ENCODE measurements at regions not wholly inside any gene's neighbourhood (a gene's known extent, or its start where the extent isn't known, plus 50 kb on each side); places are given as distances from the start of the nearest gene placed in this dataset.

DNA sequence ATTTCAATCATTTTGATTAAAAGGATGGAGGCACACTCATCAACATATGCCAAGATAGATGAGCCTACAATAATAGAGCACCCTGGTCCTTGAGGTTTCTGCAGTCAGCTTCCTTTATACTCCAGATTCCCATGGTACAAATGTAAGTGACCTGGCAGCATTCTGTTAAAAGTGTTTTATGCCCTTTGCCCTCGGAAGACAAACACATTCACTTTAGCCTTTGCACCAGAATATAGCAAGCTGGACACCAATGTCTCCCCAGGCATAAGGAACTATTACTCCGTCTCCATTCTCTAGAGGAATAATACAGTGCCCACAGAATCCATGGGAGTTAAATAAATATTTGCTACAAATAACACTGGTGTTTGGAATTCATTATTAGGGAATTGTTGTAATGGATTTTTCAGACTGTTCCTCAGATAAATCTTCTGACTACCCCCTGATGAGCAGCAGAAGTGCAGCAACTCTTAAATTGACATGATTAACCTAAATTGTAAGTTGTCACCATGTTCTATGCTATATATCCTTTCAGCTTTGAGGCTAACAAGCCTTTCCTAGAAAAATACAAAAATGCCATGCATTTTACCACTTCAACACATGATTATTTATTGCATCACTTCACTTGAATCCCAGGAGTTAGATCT lies 340.2 kb downstream of the TBC1D32 start:
- DNase-seq (ENCODE audit: low read depth): no peak
- Histone ChIP-seq H3K4me3 (ENCODE audit: low read depth, low read length) (no peak overlapping the region), H3K27me3 (ENCODE audit: control insufficient read depth, insufficient read depth, low read length) (no peaks in the 10 kb centered on the region), H3K36me3 (ENCODE audit: control insufficient read depth, insufficient read depth, low read length) (no peaks in the 10 kb centered on the region)
- TF ChIP-seq, protein P1, sequence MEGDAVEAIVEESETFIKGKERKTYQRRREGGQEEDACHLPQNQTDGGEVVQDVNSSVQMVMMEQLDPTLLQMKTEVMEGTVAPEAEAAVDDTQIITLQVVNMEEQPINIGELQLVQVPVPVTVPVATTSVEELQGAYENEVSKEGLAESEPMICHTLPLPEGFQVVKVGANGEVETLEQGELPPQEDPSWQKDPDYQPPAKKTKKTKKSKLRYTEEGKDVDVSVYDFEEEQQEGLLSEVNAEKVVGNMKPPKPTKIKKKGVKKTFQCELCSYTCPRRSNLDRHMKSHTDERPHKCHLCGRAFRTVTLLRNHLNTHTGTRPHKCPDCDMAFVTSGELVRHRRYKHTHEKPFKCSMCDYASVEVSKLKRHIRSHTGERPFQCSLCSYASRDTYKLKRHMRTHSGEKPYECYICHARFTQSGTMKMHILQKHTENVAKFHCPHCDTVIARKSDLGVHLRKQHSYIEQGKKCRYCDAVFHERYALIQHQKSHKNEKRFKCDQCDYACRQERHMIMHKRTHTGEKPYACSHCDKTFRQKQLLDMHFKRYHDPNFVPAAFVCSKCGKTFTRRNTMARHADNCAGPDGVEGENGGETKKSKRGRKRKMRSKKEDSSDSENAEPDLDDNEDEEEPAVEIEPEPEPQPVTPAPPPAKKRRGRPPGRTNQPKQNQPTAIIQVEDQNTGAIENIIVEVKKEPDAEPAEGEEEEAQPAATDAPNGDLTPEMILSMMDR (IDR thresholded peaks at IDR 0.05; ENCODE audit: insufficient read depth, low read length, severe bottlenecking): no peak
- no peak for FAIRE-seq

DNA sequence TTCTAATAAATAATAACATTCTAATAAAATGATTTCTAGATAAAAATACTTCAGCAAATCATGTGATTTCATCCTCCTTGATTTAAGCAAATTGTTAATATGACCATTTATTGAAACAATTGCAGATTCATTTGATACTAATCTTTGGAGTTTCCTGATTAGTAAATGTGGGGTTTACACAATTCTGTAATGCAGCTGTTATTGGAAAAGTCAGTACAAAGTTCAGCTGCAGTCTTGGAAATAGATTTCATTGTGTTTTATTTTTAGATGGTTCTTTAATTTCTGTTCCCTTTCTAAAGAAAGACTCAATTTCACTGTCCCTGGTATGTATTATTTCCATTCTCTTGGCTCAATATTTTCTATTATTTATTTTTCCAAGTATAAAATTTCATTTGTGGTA lies 342.0 kb downstream of the TBC1D32 start:
- FAIRE-seq: no peak
- Histone ChIP-seq H3K27me3 (ENCODE audit: control insufficient read depth, insufficient read depth, low read length) (no peaks in the 10 kb centered on the region), H3K36me3 (ENCODE audit: control insufficient read depth, insufficient read depth, low read length) (no peaks in the 10 kb centered on the region), H3K4me3 (ENCODE audit: low read depth, low read length) (no peak overlapping the region)
- DNase-seq (ENCODE audit: low read depth): no peak
- TF ChIP-seq, protein P1 (IDR thresholded peaks at IDR 0.05; ENCODE audit: insufficient read depth, low read length, severe bottlenecking): no peak

DNA sequence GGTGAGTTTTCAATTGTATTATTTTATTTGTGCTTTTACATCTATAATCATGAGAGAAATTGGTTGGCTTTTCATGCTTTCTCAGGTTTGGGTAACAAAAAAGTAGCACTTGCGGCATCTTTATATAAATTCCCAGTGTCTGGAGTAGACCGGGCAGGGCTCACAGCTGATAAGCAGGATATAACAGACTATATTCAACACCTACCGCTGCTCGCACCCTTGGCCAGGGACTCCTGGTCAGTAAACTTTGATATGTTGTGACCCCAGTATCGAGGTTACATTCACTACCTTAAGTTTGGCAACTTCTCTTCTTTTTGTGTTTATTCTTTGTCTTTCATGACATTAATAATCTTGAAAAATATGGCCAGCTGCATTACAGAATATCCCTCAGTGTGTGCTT lies 343.4 kb downstream of the TBC1D32 start:
- Histone ChIP-seq H3K4me3 (ENCODE audit: low read depth, low read length) (no peak overlapping the region), H3K27me3 (ENCODE audit: control insufficient read depth, insufficient read depth, low read length) (no peaks in the 10 kb centered on the region), H3K36me3 (ENCODE audit: control insufficient read depth, insufficient read depth, low read length) (no peaks in the 10 kb centered on the region)
- no peak for DNase-seq (ENCODE audit: low read depth)
- FAIRE-seq: no peak
- TF ChIP-seq, protein P1 (IDR thresholded peaks at IDR 0.05; ENCODE audit: insufficient read depth, low read length, severe bottlenecking): no peak

DNA sequence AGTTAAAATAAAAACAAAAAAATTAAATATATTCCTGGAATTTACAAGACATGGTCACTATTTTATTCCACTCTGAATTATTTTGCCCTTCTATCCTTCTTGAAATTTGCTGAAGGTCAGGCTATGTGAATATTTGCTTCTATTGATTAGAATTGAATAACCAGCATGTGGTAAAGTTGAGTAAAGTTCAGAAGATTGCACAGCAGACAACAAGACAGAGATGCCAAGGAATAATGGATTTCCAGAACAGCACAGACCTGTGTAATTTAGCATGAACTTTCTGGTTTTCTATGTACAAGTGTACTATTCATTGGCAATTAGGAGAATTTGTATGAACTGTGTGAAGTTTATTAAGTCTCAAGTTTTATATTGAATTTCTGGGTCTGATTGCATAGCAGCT lies 352.4 kb downstream of the TBC1D32 start:
- Histone ChIP-seq H3K27me3 (ENCODE audit: control insufficient read depth, insufficient read depth, low read length) (no peaks in the 10 kb centered on the region), H3K36me3 (ENCODE audit: control insufficient read depth, insufficient read depth, low read length) (no peaks in the 10 kb centered on the region), H3K4me3 (ENCODE audit: low read depth, low read length) (no peak overlapping the region)
- FAIRE-seq: no peak
- DNase-seq (ENCODE audit: low read depth): no peak
- TF ChIP-seq, protein P1 (IDR thresholded peaks at IDR 0.05; ENCODE audit: insufficient read depth, low read length, severe bottlenecking): no peak

DNA sequence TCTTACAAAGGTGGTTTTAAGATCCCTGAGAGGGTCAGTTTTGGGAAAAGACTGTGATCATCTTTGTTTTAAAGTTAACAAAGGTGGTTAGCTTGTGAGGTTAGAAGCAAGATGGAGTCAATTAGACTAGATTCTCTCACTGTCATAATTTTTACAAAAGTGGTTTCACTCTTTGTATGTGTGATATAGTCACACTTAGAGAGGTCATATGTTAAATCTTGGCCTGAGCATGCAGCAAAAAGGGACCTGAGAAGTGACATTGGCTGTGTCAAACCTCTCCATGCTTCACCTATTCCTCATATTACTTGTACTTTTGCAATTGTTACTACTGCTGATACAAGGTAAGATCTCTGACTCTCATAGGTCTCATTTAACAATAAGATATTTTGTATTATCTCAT lies 368.0 kb downstream of the TBC1D32 start:
- DNase-seq (ENCODE audit: low read depth) (no peak), FAIRE-seq (no peak)
- no peaks in the 10 kb centered on the region for H3K27me3 ChIP-seq (ENCODE audit: control insufficient read depth, insufficient read depth, low read length)
- no peaks in the 10 kb centered on the region for H3K36me3 ChIP-seq (ENCODE audit: control insufficient read depth, insufficient read depth, low read length)
- TF ChIP-seq, protein P1 (IDR thresholded peaks at IDR 0.05; ENCODE audit: insufficient read depth, low read length, severe bottlenecking): no peak
- no peak overlapping the region for H3K4me3 ChIP-seq (ENCODE audit: low read depth, low read length)

DNA sequence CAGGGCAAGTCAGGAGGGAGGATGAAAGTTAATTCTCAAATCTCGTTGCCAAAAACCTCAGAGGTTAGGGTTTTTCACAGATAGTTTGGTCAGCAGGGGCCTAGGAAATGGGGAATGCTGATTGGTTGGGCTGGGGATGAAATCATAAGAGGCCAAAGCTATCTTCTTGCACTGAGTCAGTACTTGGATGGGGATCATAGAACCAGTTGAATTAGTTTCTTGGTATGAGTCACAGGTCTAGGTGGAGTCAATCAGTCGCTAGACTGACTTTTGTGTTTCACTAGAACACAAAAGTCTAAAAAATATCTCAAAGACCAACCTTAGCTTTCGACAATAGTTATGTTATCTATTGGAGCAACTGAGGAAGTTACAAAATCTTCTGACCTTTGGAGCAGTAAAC lies 368.5 kb downstream of the TBC1D32 start:
- Histone ChIP-seq H3K36me3 (ENCODE audit: control insufficient read depth, insufficient read depth, low read length) (no peaks in the 10 kb centered on the region), H3K4me3 (ENCODE audit: low read depth, low read length) (no peak overlapping the region), H3K27me3 (ENCODE audit: control insufficient read depth, insufficient read depth, low read length) (no peaks in the 10 kb centered on the region)
- peak; percentile 46 for DNase-seq (ENCODE audit: low read depth)
- no peak for FAIRE-seq
- TF ChIP-seq, protein P1 (IDR thresholded peaks at IDR 0.05; ENCODE audit: insufficient read depth, low read length, severe bottlenecking): no peak

Data from bronchial epithelial cell (primary cell).